C1 segment of cervical spinal cord (tissue), 14 donors: ENCODE measurements at regions not wholly inside any gene's neighbourhood (a gene's known extent, or its start where the extent isn't known, plus 50 kb on each side); places are given as distances from the start of the nearest gene placed in this dataset.

Experiments
- DNase-seq, 14 donors: peaks; one replicate each; lab custom pipeline; 2025; lab: John Stamatoyannopoulos, UW

- no peak for DNase-seq
Measured at GRCh38 chr2:126543081-126543480, 112.9 kb upstream of the GYPC start.

GRCh38 chr2:126558029-126558428, 97.9 kb upstream of the GYPC start:
- no peak for DNase-seq

GRCh38 chr2:126568734-126569133, 87.2 kb upstream of the GYPC start:
- DNase-seq, result no peak

- no peak for DNase-seq
Measured at GRCh38 chr2:126571403-126571802, 84.6 kb upstream of the GYPC start.

DNA sequence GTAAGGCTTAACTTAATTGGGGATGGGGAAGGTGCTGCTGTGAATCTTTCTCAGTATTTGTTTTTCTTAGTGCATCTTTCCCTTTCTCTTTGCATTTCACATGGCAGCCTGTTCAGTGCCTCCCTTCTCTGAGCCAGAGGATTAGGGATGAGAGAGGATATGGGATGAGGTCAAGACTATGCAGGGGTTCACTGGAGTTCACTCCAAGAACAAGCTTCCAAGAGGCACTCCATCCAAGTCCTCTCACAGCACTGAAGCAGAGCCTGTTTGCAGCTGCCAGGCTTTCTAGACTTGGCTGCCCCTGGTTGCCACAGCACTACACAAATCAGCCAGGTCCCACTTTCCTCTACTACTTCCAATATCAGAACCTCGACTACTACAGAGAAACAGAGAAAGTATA, 80.3 kb upstream of the GYPC start:
- no peak for DNase-seq

DNA sequence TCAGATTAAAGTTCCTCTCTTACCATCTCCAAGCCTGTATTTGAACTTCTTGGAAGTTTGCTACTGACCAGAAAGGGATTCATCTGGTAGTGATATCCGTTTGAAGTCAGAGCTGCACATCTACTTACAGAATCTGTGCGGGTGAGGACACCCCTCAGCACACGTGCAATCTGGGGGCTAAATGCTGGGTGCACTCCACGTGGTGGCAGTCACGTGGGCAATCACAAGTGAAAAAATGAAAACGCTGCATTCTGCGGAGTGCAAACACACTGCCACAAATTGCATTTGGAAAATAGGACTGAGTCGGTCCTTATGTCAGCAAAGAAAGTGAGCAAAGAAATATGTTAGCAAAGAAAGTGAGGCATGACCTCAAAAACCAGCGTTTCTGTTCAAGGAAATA, 76.1 kb upstream of the GYPC start:
- no peak for DNase-seq

GRCh38 chr2:126586317-126586716, 69.6 kb upstream of the GYPC start:
- no peak for DNase-seq

DNA sequence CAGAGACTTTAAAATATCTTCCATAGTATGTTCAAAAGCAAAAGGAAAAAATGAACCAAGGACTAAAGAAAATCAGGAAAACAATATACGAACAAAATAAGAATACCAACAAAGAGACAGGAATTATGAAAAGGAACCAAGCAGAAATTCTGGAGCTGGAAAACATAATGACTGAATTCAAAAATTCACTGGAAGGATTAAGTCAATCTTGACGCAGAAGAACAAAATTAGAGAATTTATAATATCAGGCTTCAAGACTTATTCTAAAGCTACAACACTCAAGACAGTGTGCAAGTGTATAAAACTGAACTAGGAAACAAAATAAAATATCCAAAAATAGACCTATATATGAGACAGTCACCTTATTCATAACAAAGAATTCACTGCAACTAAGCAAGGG, 56.9 kb upstream of the GYPC start:
- no peak for DNase-seq

DNA sequence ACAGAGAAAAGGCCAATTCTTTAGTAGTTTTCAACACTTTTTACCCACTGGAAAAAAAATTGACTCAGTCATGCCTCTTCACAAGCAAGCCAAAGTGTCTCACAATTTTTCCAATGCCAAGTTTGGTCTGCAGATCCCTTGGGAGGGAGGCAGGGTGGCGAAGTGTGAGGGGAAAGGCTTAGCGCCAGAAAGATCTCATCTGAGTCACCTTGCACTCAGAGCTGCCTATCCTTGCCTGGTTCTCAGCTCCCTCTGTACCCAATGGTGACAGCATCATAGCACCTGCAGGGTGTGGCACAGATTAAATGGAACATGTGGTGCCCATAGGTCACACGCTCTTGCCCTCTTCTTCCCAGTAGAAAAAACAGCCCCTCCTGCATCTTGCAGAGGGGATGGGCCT, 55.2 kb upstream of the GYPC start:
- DNase-seq, result no peak

- DNase-seq, result no peak
Measured at GRCh38 chr2:126602334-126602733, 53.6 kb upstream of the GYPC start.
